ENCODE measurements at regions not wholly inside any gene's neighbourhood (a gene's known extent, or its start where the extent isn't known, plus 50 kb on each side); places are given as distances from the start of the nearest gene placed in this dataset.

DNA sequence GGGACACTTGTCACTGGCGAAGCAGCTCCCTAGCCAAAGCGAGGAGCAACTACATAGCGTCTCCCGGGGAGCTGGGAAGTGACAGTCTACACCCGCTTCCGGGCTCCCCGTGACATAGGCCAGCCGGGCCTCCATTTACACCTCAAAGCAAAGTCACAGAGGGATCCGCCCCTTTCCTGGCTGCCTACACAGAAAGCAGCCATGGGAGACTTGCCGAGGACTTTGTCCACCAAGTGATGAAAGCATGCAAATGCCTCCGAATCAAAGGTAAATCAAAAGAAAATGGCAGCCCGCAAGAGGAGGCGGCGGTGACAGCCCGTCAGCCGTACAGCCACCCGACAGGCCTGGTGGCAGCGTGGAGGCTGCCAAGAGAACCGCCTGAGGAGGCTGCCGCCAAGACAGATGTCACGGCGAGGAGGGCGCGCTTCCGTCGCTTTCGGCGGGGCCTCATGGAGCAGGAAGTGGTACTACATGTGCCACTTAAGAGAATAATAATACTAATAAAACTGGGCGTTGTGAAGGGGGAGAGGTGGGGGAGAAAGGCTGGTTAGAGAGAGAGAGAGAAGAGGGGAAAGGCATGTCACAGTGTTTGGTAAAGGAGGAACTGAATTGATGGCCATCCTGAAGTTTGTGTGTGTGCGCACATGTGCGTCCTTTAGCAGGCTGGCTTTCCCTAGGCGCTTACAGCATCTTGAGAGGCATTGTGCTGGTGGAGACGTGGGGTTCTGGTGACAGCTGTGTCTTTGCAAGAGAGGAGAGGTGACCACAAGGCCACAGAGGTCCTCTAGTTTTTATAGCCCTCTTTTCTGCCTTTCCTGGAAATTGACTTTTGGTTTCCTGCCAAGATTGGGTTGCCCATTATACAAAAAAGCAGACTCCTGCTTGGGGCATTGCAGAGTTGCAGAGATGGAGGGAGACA lies 661.7 kb downstream of the VRK1 start:
- DNase-seq (ENCODE audit: low read depth in 2 of 3, low spot score in 2 of 3), result peak; percentile 47 to 76 (median 69)

DNA sequence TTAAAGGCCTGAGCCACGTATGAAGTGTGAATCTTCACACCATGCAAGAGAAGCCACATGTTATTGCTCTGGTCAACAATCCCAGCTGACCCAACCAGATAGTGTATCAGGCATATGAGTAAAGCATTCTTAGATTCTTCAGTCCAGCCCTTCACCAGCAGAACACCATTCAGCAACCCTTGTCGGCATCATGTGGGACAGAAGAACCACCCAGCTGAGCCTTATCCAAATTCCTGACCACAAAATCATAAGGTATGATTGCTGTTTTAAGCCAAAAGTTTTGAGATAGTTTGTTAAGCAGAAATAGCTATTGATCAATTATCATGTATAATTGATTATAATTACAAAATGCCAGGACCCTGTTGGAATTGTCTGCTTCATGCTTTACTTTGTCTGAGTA lies 664.9 kb downstream of the VRK1 start:
- DNase-seq (ENCODE audit: low read depth in 2 of 3, low spot score in 2 of 3), result no peak

DNA sequence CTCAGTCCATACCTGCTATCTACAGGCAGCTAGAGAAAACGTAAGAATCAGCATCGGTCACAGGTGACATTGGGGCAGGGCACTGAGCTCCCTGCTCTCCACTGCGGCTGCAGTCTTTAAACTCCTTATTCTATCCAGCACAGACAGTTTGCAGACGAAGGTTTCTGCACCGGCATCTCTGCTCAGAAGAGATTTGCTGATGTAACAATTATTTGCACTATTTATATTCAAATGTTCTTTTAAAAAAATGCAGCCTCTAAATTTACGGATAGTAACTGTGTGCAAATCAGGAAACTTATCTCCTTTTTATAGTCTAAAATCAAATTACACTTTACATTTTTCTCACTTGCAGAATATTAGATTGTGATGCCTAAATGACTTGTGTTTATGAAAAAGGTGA lies 671.0 kb downstream of the VRK1 start:
- no peak for DNase-seq (ENCODE audit: low read depth in 2 of 3, low spot score in 2 of 3)

DNA sequence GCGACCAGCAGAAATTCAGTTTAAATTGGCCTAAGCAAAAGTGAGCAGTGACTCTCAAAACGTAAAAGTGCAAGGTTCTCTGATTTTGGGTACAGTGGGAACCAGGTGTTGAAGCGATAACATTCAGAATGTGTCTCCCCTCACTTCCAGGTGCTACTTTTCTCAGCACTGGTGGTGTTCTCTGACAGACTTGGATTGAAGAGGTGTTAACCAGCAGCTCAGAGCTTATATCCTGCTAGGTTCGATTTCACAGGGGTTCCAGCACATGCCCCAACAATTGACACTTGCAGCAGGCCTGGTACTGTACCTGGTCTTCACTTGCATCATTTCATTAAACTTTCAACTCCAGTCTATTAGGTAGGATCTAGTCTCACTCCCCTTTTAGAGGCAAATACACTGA lies 680.2 kb downstream of the VRK1 start:
- no peak for DNase-seq (ENCODE audit: low read depth in 2 of 3, low spot score in 2 of 3)

DNA sequence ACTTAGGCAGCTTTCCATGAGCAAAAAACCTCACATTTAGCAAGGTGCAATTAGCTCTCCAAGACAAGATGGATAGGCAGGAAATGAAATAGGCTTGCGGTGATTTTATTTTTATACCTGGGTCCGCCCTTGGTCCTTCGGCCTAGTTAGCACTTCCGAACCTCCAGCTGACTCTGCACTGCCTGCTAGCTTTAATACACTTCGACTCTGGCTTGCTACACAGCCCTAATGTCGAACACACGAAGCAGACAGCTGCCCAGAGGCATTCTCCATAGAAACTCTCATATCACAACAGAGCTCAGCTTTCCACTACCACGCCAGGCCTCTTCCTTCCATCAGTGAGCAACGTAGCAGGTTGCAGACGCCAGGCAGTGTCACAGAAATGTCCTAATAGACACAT lies 688.0 kb downstream of the VRK1 start:
- DNase-seq (ENCODE audit: low read depth in 2 of 3, low spot score in 2 of 3), result no peak

DNA sequence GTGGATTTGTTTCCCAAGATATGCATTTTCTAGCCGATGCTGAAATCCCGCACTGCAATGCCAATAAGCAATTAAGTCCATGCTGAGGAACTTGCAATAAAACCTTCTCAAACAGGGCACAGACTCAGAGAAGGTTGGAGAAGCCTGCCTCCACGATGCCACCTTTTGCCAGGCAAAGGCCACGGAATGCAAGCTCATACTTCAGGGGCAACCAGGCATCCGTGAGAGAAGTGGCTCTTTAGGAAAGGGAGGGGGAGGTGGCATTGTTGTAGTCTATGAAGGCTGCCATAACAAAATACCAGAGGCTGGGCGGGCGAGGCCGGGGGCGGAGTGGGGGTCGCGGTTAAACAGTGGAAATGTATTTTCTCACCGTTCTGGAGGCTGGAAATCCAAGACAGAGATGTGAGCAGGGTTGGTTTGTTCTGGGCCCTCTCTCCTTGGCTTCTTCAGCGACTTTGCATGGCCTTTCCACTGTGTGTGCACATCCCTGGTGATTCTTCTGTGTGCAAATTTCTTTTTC lies 689.5 kb downstream of the VRK1 start:
- no peak for DNase-seq (ENCODE audit: low read depth in 2 of 3, low spot score in 2 of 3)

DNA sequence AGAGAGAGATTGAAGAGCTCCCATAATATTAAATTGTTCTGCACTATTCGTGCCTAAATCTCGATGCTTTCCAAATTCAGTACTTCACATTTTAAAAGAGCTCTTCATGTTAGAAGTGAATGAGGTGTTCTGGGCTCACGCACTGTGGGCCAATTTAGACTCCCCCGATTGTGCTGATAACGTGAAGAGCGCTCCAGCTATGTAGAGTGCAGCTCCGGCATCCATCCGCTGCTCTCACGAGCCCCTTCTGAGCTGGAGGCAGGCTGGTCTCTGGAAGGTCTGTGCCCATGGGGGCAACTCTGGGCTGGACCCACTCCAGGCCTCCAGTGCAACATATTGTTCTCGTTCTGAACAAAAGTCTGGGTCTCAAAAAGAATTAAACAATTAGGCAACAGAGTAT lies 692.6 kb downstream of the VRK1 start:
- DNase-seq (ENCODE audit: low read depth in 2 of 3, low spot score in 2 of 3), result no peak

DNA sequence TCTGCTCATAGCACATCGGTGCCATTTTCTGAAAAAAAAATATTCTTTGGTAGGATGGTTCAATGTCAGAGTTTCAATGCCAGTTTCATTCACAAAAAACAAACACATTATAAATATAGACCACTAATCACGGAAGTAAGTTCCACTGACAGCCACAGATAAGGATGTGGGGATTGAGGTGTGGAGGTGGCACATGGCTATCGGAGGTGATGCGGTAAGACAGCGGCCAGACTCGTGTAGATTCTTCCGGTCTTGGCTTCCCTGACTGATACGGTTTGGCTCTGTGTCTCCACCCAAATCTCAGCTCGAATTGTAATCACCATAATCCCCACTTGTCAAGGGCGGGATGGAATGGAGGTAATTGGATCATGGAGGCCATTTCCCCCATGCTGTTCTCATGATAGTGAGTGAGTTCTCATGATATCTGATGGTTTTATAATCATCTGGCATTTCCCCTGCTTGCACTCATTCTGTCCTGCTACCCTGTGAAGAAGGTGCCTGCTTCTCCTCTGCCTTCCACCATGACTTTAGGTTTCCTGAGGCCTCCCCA lies 693.4 kb downstream of the VRK1 start:
- no peak for DNase-seq (ENCODE audit: low read depth in 2 of 3, low spot score in 2 of 3)

DNA sequence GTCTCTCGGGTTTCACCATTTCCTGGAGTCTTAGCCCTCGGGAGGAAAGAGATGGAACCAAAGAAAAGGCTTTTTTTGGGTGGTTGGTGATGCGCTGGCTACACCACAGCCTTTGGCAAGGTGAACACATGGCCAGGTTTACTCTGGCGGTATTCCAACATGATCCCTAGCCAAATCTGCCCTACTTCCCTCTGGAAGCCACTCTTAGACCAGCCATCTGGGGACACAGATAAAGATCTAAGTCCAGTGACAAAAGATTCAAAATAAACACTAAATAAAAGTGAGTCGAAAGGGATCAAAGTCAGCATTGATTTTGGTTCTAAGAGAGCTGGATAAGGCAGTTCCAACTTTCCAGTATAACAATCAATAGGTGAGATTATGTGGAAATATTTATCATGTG lies 694.5 kb downstream of the VRK1 start:
- no peak for DNase-seq (ENCODE audit: low read depth in 2 of 3, low spot score in 2 of 3)

DNA sequence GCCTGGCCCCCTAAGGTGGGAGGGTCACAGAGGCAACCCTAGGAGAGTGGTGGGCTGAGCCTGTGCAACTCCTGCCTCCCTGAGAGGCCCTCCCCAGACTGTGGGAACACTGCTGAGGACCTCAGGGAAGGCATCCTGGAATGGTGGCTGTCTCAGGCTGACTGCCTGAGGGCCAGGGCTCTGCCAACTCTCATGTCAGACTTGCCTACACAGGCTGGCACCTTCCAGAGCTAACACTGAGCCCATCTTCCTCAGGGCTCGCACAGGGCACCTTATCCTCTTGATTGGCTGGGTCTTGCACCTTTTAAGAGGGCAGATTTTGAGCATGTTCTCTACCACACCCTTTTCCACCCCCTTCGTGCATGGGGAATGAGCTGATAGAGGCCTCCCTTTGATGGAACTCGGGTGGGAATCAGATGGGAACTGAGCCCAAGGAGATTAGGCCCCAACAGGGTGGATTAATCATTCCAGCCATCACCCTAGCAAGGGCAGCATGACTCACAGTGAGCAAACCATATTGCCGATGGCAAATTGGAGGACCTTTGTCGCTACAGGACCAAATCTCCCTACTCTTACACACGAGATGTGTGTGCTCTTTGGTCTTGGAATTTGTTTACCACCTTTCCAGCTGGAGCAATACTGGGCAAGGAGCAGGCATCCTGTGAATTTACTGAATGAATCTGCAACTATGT lies 702.8 kb downstream of the VRK1 start:
- DNase-seq (ENCODE audit: low read depth in 2 of 3, low spot score in 2 of 3), result no peak

DNA sequence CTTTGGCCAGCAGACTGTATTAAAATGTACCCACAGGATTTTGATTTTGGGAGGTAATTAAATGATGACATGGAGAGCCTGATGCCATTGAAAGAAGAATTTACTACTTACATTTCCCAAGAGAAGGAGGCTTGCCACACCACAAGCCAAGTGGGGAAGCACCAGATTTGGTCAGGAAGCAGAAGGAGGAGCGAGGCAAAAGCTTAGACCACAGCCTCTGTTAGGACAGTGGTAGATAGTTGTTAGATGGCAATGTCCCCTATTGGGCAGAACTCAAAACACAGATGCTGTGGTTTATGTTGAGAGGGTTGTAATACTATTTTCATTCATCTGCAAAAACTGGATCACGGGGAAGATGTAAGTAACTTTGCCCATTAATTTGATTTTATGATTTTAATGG lies 709.4 kb downstream of the VRK1 start:
- peak in 1 of 3 donors; percentile 25 for DNase-seq (ENCODE audit: low read depth in 2 of 3, low spot score in 2 of 3)

DNA sequence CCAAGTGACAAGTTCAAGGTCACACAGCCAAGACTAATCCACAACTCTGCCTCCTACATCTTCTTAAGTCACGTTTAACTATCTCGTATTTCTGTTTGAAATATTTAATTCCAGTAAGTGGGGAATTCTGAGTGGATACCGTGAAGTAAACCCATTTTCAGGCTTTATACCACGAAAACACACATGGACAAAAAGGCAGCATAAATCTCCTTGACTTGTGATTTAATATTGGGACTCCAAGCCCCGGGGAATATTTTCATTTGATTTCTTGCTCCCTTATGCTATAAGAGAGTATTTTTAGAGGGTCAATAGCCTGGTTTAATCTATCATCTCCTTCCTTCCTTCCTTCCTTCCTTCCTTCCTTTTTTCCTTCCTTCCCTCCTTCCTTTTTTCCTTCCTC lies 716.7 kb downstream of the VRK1 start:
- no peak for DNase-seq (ENCODE audit: low read depth in 2 of 3, low spot score in 2 of 3)

DNA sequence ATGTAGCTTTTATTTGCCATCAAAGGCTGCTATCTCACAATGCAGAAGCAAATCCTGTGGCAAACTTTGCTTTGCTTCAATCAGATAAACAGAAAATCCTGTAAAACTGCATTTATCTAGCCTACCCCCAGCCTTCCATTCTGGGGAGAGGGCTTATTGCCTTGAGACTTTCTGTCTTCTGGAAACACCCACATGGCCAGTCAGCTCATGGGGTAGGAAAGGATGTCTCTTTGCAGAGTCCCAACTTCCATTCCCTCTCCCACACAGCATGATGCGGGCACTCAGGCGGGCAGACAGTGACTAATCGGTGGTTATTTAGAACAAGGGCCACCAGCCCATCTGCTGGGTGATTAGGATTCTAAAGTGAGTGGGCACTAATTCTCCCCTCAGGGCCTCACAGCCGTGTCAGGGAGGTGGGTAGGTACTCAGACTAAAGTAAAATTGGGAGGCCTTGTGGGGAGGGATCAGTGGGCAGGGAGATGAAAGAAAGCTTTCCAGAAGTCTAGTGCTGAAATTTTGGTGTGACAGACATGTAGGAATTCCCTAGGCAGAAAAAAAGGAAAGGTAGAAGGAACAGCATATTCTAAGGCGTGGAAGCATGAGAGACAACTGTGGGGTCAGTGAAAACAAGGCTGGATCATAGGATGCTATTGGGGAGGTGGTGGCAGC lies 720.5 kb downstream of the VRK1 start:
- no peak for DNase-seq (ENCODE audit: low read depth in 2 of 3, low spot score in 2 of 3)

DNA sequence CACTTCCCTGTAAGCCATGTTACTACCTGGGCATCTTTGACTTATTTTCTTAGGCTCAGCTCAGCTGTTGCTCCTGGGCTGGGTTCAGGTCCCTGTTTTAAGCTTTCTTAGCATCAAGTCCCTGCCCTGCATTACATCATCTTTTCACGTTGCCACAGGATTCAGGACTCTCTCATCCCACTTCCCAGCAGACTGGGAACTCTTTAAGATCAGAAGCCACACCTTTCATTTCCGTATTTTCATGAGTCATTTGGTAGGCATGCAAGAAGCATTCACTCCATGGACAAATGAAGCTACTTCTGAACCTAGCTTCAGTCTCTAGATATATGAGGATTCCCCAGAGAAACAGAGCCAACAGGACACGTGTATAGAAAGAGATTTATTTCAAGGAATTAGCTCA lies 726.8 kb downstream of the VRK1 start:
- DNase-seq (ENCODE audit: low read depth in 2 of 3, low spot score in 2 of 3), result no peak

DNA sequence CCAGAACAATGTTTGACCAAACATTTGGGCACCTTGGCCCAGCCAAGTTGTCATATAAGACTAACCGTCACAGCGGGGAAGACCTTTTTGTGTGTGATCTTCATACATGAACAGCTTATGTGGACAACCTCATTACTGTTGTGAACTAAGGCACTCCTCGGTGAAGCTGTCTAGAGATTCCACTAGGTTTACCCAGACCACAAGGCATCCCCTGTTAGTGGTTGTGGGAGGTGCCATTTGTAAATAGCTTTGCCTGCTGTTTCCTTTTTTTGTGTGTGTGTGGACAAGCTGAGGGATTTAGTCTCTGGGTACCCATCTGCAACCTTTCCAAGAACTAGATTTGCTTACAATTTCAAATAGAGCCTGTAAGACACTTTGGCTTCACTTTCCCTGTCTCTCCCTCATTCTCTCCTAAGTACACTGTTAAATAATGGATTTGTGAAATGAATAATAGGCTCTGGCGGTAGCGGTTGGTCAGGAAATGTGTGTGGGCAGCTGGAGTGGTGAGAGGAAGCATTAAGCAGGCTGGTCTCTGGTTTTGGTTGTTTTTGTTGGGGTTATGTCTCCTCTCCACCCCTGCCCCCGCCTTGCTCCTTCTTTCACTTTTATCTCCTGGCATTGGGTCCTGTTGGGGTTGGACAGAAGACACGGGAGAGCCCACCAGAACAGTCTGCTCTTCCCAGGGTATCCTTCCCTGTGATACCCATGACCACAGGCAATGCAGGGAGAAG lies 727.6 kb downstream of the VRK1 start:
- DNase-seq (ENCODE audit: low read depth in 2 of 3, low spot score in 2 of 3), result peak in 1 of 3 donors; percentile 36

DNA sequence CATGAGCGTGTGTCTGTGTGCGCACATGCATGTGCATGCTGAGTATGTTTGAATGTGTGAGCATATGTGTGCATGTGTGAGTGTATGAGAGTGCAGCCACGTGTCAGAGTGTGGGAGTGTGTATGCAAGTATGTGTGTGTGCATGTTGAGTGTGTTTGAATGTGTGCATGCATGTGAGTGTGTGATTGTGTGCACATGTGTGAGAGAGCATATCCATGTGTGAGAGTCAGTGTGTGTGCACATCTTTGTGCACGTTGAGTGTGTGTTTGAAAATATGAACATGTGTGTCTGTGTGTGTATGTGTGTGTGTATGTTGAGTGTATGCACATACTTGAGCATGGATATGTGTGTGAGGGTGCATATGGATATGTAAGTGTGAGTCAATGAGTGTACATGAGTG lies 730.8 kb downstream of the VRK1 start:
- DNase-seq (ENCODE audit: low read depth in 2 of 3, low spot score in 2 of 3), result no peak

DNA sequence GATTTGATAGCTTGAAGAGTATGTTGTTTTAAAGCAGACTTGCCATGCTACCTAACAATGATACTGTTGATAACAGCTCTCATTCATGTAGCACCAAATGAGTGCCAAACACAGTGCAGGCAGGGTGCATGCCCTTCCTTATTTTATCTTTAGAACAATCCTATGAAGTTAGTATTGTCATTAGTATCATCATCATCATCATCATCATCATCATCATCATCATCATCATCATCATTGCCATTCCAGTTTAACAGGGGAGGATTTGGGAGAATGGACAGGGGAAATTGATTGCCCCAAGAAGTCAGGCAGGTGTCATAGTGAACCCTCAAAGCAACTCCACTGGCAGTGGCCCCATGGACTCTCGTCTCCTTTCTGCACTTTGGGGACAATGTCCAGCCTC lies 734.9 kb downstream of the VRK1 start:
- DNase-seq (ENCODE audit: low read depth in 2 of 3, low spot score in 2 of 3), result no peak

DNA sequence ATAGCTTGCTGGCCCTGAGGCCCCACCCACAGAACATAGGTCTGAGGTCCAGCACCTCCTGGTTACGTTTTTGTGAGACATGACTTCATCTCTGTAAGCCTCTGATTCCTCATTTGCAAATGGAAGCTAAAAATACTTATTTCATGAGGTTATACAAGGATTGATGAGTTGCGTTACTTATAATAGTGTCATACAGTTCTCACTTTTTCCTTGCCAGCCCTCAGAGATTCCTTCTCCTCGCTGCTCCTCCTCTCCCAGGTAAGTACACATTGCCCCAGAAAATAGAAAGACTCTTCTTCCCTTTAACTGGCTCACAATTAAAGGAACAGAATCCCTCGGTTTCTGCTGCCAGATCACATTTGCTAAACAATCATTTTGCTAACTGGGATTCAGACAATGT lies 739.2 kb downstream of the VRK1 start:
- DNase-seq (ENCODE audit: low read depth in 2 of 3, low spot score in 2 of 3), result no peak

DNA sequence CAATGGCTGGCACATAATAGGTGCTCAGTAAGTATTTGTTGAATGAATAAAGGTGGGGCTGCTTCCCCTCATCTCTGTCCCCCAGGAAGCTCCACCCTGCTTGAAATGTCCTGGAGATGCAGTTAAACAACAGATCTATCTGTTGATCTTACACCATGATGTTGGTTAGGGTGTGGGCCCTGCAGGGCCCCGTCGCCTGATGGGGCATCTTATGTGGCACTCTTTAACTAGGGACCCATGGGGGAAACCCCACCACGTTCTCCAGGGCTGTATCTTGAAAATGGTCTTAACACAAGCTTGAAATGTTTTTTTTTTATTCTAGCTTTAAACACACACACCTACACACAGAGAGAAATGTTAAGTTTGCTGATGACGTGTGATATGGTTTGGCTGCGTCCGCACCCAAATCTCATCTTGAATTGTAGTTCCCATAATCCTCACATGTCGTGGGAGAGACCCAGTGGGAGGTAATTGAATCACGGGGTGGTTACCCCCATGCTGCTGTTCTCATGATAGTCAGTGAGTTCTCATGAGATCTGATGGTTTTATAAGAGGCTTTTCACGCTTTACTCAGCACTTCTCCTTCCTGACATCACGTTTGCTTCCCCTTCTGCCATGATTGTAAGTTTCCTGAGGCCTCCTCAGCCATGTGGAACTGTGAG lies 741.7 kb downstream of the VRK1 start:
- DNase-seq (ENCODE audit: low read depth in 2 of 3, low spot score in 2 of 3), result peak in 1 of 3 donors; percentile 17

DNA sequence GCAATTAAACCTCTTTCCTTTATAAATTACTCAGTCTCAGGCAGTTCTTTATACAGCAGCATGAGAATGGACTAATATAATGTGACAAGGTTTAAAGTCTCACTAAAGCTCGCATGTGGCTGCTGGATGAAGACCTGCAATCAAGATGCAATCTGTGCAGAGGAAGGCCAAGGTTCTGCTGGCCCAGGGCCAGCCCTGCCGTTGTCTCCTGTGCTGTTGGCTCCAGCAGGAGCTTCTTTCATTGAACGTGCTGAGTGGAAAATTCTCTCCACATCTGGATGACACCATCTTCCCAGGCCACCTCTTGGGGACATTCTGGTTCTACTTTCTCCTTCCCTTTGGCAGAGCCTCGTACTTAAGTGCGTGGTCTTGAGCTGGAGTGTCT lies 742.2 kb downstream of the VRK1 start:
- no peak for DNase-seq (ENCODE audit: low read depth in 2 of 3, low spot score in 2 of 3)

All from hematopoietic multipotent progenitor cell (in vitro differentiated cells).